Bronchial epithelial cell (primary cell): ENCODE measurements at regions not wholly inside any gene's neighbourhood (a gene's known extent, or its start where the extent isn't known, plus 50 kb on each side); places are given as distances from the start of the nearest gene placed in this dataset.

Source experiments
- DNase-seq: peaks from one replicate; pipeline ENCODE4 v3.0.0-alpha.2; 2010; ENCODE audit warnings: low read depth
- FAIRE-seq: peaks from 2 replicates; lab custom pipeline; 2011; peaks lifted over from hg19 to GRCh38; lab: Jason Lieb, UNC
- H3K27me3 ChIP-seq: 2 replicates; pipeline ENCODE4 v1.5.1; 2011; ENCODE audit warnings: low read length; ENCODE audit not compliant: control insufficient read depth, insufficient read depth
- H3K36me3 ChIP-seq: 2 replicates; pipeline ENCODE4 v1.5.1; 2011; ENCODE audit warnings: low read length; ENCODE audit not compliant: control insufficient read depth, insufficient read depth
- H3K4me3 ChIP-seq: 2 replicates; pipeline ENCODE4 v1.5.1; 2011; ENCODE audit warnings: mild to moderate bottlenecking, low read depth, low read length, control low read depth
- CTCF ChIP-seq: IDR thresholded peaks from 2 replicates; pipeline ENCODE4 v1.5.1; 2011; ENCODE audit warnings: mild to moderate bottlenecking, moderate library complexity, low read length, control low read depth, inconsistent platforms; ENCODE audit not compliant: insufficient read depth, severe bottlenecking

DNA sequence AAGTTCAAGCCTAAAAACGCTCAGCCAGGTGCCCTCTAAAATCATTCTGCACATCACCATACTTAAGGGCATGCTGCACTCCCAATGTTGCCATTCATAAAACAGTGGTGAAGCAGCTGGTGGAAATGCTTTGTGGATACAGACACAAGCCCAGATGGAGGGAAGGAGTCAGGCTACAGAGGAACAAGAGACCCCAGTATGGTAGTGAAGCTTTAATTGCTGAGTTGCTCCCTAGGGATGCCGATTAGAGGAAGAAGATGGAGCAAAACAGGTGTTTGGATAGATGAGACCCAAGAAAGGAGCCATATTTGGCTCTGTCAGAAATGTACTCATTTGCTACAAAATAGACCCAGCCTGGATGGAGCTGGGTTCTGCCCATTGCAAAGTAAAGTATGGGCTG is 230.5 kb downstream of the NSG2 start:
- Histone ChIP-seq H3K4me3 (no peak overlapping the region), H3K27me3 (no peaks in the 10 kb centered on the region), H3K36me3 (no peaks in the 10 kb centered on the region)
- TF ChIP-seq CTCF, result no peak
- DNase-seq (no peak), FAIRE-seq (no peak)

- no peak for FAIRE-seq
- no peaks in the 10 kb centered on the region for H3K36me3 ChIP-seq
- DNase-seq, result no peak
- no peak for TF ChIP-seq CTCF
- no peaks in the 10 kb centered on the region for H3K27me3 ChIP-seq
- H3K4me3 ChIP-seq, result no peak overlapping the region
Measured at GRCh38 chr5:174281089-174281760, 235.7 kb downstream of the NSG2 start.

DNA sequence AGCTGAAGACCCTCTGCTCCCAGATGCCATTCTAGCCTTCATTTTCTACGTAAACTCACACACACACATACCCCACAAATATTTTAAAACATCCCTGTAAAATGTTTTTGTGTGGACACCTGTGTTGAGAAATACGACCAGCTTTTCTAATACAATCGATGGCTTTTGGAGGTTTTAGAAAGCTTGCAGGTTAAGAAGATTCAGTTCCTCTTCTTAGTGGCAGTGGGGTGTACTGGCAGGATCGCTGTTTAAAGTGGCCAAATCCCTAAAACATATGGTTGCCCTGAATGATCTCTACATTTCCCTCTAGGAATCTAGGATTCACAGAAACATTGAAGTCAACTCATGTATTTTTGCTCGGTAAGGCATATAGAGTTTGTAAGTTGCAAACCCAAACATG is 236.3 kb downstream of the NSG2 start:
- no peak for FAIRE-seq
- Histone ChIP-seq H3K36me3 (no peaks in the 10 kb centered on the region), H3K27me3 (no peaks in the 10 kb centered on the region), H3K4me3 (no peak overlapping the region)
- no peak for DNase-seq
- no peak for TF ChIP-seq CTCF

GRCh38 chr5:174282391-174282790 is 236.9 kb downstream of the NSG2 start:
- DNase-seq (no peak), FAIRE-seq (no peak)
- no peaks in the 10 kb centered on the region for H3K36me3 ChIP-seq
- H3K27me3 ChIP-seq, result no peaks in the 10 kb centered on the region
- TF ChIP-seq CTCF, result no peak
- no peak overlapping the region for H3K4me3 ChIP-seq

- no peak for TF ChIP-seq CTCF
- H3K27me3 ChIP-seq, result no peaks in the 10 kb centered on the region
- DNase-seq, result no peak
- H3K4me3 ChIP-seq, result no peak overlapping the region
- no peak for FAIRE-seq
- H3K36me3 ChIP-seq, result no peaks in the 10 kb centered on the region
Measured at GRCh38 chr5:174283211-174284005, 237.9 kb downstream of the NSG2 start.
